ENCODE measurements at regions not wholly inside any gene's neighbourhood (a gene's known extent, or its start where the extent isn't known, plus 50 kb on each side); places are given as distances from the start of the nearest gene placed in this dataset.

GRCh38 chr11:97739932-97740800 is 1280.6 kb upstream of the CNTN5 start:
- Histone ChIP-seq H3K9ac (ENCODE audit: control insufficient read depth, insufficient read depth, low read length) (no peak overlapping the region), H4K20me1 (ENCODE audit: control insufficient read depth, insufficient read depth) (no peaks in the 10 kb centered on the region), H3K27me3 (replicated peaks in 1 of 2; ENCODE audit: control insufficient read depth in 2 of 2, insufficient read depth in 2 of 2, low read length in 1 of 2) (no peaks in the 10 kb centered on the region), H3K4me2 (ENCODE audit: control insufficient read depth, insufficient read depth) (no peak overlapping the region), H3K9me3 (replicated peaks; ENCODE audit: control insufficient read depth, insufficient read depth, low read length) (peaks cover 2% of the 10 kb centered on the region; the same call in 2 of the 3 replicates), H2AFZ (ENCODE audit: control insufficient read depth, low read depth, low read length) (no peak overlapping the region), H3K4me1 (ENCODE audit: control insufficient read depth, insufficient read depth, low read length) (no peaks in the 10 kb centered on the region), H3K4me3 (no peak overlapping the region), H3K27ac (ENCODE audit: control insufficient read depth, insufficient read depth) (no peak overlapping the region), H3K36me3 (ENCODE audit: control insufficient read depth in 2 of 2, insufficient read depth in 2 of 2, low read length in 1 of 2) (no peaks in the 10 kb centered on the region), H3K79me2 (ENCODE audit: control insufficient read depth, insufficient read depth, low read length) (no peaks in the 10 kb centered on the region)
- ChIA-PET RAD21 (ENCODE audit: unreplicated experiment) (no interaction called here), POLR2A (interaction anchor here (0.7 kb wide), 1 partner anchor 13 kb away, joined by 3 read pairs; no protein-coding TSS in a partner anchor), SMC1A (ENCODE audit: uncharacterized antibody, unreplicated experiment) (interaction anchor here (1.8 kb wide), 1 partner anchor 11 kb away, joined by 6 read pairs; no protein-coding TSS in a partner anchor), CTCF (interaction anchor here (1.3 to 1.7 kb wide), 2 partner anchors 10 to 14 kb away, joined by 3 read pairs; no protein-coding TSS in a partner anchor)
- 27% methylated on average over 4 of the region's 4 CpGs for WGBS (ENCODE audit: insufficient coverage, insufficient replicate concordance, low lambda C conversion rate, missing lambda C conversion rate)
- FAIRE-seq: no peak
- BruUV-seq (replicated peaks): no TSS peak
- no peak for DNase-seq (ENCODE audit: low read depth, low spot score)
- in situ Hi-C loops (cut with MboI): no loop called here
- intact Hi-C loops (cut with micrococcal nuclease; ENCODE audit: unreplicated experiment): loop anchor here (5.0 kb wide), 1 partner anchor 53 kb away; no protein-coding TSS in a partner anchor
- no peak for ATAC-seq
- no peak for TF ChIP-seq ZNF592 (IDR thresholded peaks at IDR 0.05)
- TF ChIP-seq ASH2L (IDR thresholded peaks at IDR 0.05; ENCODE audit: borderline replicate concordance, low read depth): no peak
- no peak for TF ChIP-seq E2F8 (IDR thresholded peaks at IDR 0.05; ENCODE audit: low read depth, partially characterized antibody)
- no peak for TF ChIP-seq NR2C1 (IDR thresholded peaks at IDR 0.05)
- TF ChIP-seq CREM (IDR thresholded peaks at IDR 0.05; ENCODE audit: low read depth): no peak
- TF ChIP-seq STAT1 (conservative IDR thresholded peaks at IDR 0.05): no peak
- TF ChIP-seq SPI1 (IDR thresholded peaks at IDR 0.05; ENCODE audit: borderline replicate concordance, insufficient read depth, low read depth, low read length): no peak
- no peak for TF ChIP-seq MLLT1 (IDR thresholded peaks at IDR 0.05)
- no peak for TF ChIP-seq TCF12 (IDR thresholded peaks at IDR 0.05; ENCODE audit: low read depth, low read length)
- TF ChIP-seq RUNX3 (IDR thresholded peaks at IDR 0.05; ENCODE audit: low read length): no peak
- no peak for TF ChIP-seq ELK1 (IDR thresholded peaks at IDR 0.05; ENCODE audit: low read depth, low read length)

Data from GM12878 (cell line).